ENCODE measurements at regions not wholly inside any gene's neighbourhood (a gene's known extent, or its start where the extent isn't known, plus 50 kb on each side); places are given as distances from the start of the nearest gene placed in this dataset.

- TF ChIP-seq, protein P1, sequence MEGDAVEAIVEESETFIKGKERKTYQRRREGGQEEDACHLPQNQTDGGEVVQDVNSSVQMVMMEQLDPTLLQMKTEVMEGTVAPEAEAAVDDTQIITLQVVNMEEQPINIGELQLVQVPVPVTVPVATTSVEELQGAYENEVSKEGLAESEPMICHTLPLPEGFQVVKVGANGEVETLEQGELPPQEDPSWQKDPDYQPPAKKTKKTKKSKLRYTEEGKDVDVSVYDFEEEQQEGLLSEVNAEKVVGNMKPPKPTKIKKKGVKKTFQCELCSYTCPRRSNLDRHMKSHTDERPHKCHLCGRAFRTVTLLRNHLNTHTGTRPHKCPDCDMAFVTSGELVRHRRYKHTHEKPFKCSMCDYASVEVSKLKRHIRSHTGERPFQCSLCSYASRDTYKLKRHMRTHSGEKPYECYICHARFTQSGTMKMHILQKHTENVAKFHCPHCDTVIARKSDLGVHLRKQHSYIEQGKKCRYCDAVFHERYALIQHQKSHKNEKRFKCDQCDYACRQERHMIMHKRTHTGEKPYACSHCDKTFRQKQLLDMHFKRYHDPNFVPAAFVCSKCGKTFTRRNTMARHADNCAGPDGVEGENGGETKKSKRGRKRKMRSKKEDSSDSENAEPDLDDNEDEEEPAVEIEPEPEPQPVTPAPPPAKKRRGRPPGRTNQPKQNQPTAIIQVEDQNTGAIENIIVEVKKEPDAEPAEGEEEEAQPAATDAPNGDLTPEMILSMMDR (IDR thresholded peaks at IDR 0.05), result no peak
- TF ChIP-seq POLR2A (IDR thresholded peaks at IDR 0.05), result no peak
Measured at GRCh38 chr7:132630834-132631233, 54.6 kb upstream of the PLXNA4 start.

Measured in uterus (tissue), 2 donors.